Fibroblast of villous mesenchyme (primary cell): ENCODE measurements at regions not wholly inside any gene's neighbourhood (a gene's known extent, or its start where the extent isn't known, plus 50 kb on each side); places are given as distances from the start of the nearest gene placed in this dataset.

ENCODE experiments used
- DNase-seq: peaks from one replicate; pipeline ENCODE4 v3.0.0-alpha.2; 2010; ENCODE audit warnings: low read depth
- H3K4me3 ChIP-seq: 2 replicates; pipeline ENCODE4 v1.5.1; 2011; ENCODE audit warnings: low read depth, mild to moderate bottlenecking, low read length
- CTCF ChIP-seq: IDR thresholded peaks from 2 replicates; pipeline ENCODE4 v1.5.1; 2012; ENCODE audit warnings: low read depth, mild to moderate bottlenecking, low read length; ENCODE audit not compliant: insufficient read depth

GRCh38 chr6:159578629-159579028 is 114.4 kb downstream of the SOD2 start:
- DNase-seq = no peak
- no peak for TF ChIP-seq CTCF
- H3K4me3 ChIP-seq = no peak overlapping the region

- no peak for TF ChIP-seq CTCF
- DNase-seq = peak; percentile 2
- no peak overlapping the region for H3K4me3 ChIP-seq
Measured at GRCh38 chr6:159577564-159577963, 115.5 kb downstream of the SOD2 start.

GRCh38 chr6:159572439-159573110 is 120.5 kb downstream of the SOD2 start:
- H3K4me3 ChIP-seq = no peak overlapping the region
- no peak for DNase-seq
- TF ChIP-seq CTCF = no peak

GRCh38 chr6:159565181-159565710 is 127.8 kb downstream of the SOD2 start:
- no peak for TF ChIP-seq CTCF
- no peak overlapping the region for H3K4me3 ChIP-seq
- DNase-seq = no peak

- no peak for TF ChIP-seq CTCF
- no peak overlapping the region for H3K4me3 ChIP-seq
- peak; percentile 7 for DNase-seq
Measured at GRCh38 chr6:159564456-159564855, 128.6 kb downstream of the SOD2 start.

- DNase-seq = no peak
- no peak for TF ChIP-seq CTCF
- no peak overlapping the region for H3K4me3 ChIP-seq
Measured at GRCh38 chr6:159557031-159557430, 136.0 kb downstream of the SOD2 start.
